Right lobe of liver (tissue), 4 donors: ENCODE measurements at regions not wholly inside any gene's neighbourhood (a gene's known extent, or its start where the extent isn't known, plus 50 kb on each side); places are given as distances from the start of the nearest gene placed in this dataset.

Experiments used
- CTCF ChIP-seq, 4 donors: fragments of 200-600 bp in 3 of 4; fragments of 450-650 bp in 1 of 4; IDR thresholded peaks; one replicate each; pipeline versions ENCODE4 v1.5.1 to v1.8.0; 2016 to 2022; ENCODE audit warnings: antibody characterized with exemption in 4 of 4, mild to moderate bottlenecking in 2 of 4
- POLR2A ChIP-seq: fragments of 450-650 bp; IDR thresholded peaks from one replicate; pipeline ENCODE4 v1.6.1; 2017; ENCODE audit warnings: antibody characterized with exemption, mild to moderate bottlenecking
- donor health status: DM: no; HTN: no; CAD: no.
- donor health status: DM: no; HTN: no; CAD: no.
- donor health status: DM: no; HTN: yes; CAD: no.

- TF ChIP-seq CTCF (IDR thresholded peaks at IDR 0.05), result no peak
- no peak for TF ChIP-seq POLR2A
These were observed 2067.3 kb upstream of the AGA start for GRCh38 chr4:179509489-179509888.
